VCaP (cell line): ENCODE measurements at regions not wholly inside any gene's neighbourhood (a gene's known extent, or its start where the extent isn't known, plus 50 kb on each side); places are given as distances from the start of the nearest gene placed in this dataset.

Experiments used
- H3K27ac ChIP-seq: fragments of 450-650 bp; 2 replicates; pipeline ENCODE4 v1.5.1; 2017
- CTCF ChIP-seq: fragments of 450-650 bp; conservative IDR thresholded peaks from 2 replicates; pipeline ENCODE4 v1.5.1; 2017; ENCODE audit warnings: mild to moderate bottlenecking, moderate library complexity

GRCh38 chr7:46294381-46294780 is 373.3 kb upstream of the IGFBP3 start:
- no peak overlapping the region for H3K27ac ChIP-seq
- no peak for TF ChIP-seq CTCF

GRCh38 chr7:46292741-46293140 is 371.7 kb upstream of the IGFBP3 start:
- TF ChIP-seq CTCF: no peak
- no peak overlapping the region for H3K27ac ChIP-seq

GRCh38 chr7:46291601-46292150 is 370.6 kb upstream of the IGFBP3 start:
- no peak for TF ChIP-seq CTCF
- peak overlapping the region; percentile 43; the same call in 1 of the 2 replicates for H3K27ac ChIP-seq

- no peak for TF ChIP-seq CTCF
- peak overlapping the region; percentile 43; the same call in 1 of the 2 replicates for H3K27ac ChIP-seq
Observed at GRCh38 chr7:46291050-46291438, 370.0 kb upstream of the IGFBP3 start.

- peak overlapping the region; percentile 43; the same call in 1 of the 2 replicates for H3K27ac ChIP-seq
Observed at GRCh38 chr7:46290374-46291049, 369.4 kb upstream of the IGFBP3 start.

GRCh38 chr7:46288861-46289260 is 367.8 kb upstream of the IGFBP3 start:
- no peak overlapping the region for H3K27ac ChIP-seq
- no peak for TF ChIP-seq CTCF

More at GRCh38 chr7:46290374-46291049, 369.4 kb upstream of the IGFBP3 start:
- TF ChIP-seq CTCF: no peak

GRCh38 chr7:46288010-46288409 is 366.9 kb upstream of the IGFBP3 start:
- H3K27ac ChIP-seq: peak overlapping the region; percentile 4; the same call in 1 of the 2 replicates

More at GRCh38 chr7:46288010-46288409, 366.9 kb upstream of the IGFBP3 start:
- no peak for TF ChIP-seq CTCF
